ENCODE measurements at regions not wholly inside any gene's neighbourhood (a gene's known extent, or its start where the extent isn't known, plus 50 kb on each side); places are given as distances from the start of the nearest gene placed in this dataset.
"Not testable (repeated sequence)": the region's sequence is repeated elsewhere in the genome, so short reads cannot be mapped to it uniquely, and the experiment has no call there.

GRCh38 chr7:131861620-131862346, 305.4 kb upstream of the PODXL start:
- DNase-seq (ENCODE audit: low read depth in 2 of 2) = no peak

DNA sequence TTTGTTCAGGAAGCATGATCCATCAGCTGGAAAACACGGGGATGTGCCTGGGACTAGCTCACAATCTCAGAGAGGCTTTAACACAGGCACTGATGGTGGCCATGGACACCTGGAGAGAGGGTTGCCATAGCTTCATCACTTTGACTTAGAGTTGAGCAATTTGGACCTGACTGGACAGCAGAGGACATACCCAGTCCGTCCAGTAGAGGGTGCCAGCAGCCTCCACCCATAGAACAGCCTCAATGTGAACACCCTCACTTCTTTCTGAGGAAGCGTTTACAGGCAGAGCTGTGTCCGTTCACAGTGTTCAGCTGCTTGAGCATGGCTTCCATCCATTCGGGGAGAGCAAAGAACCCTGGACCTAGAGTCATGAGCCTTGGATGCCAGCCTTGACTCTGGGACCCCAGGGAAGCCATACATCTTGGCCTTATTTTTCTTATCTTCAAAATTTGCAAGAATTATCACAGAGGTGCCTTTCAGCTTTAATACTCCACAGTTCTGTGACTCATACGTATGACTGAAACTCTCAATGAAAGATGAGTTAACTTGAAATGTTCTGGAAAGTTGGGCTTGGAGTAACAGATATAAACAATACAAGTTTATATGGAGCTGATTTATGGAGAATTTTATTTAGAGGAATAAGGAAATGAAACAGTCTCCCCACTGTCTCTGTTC, 302.9 kb upstream of the PODXL start:
- peak; percentile 8 to 19 for DNase-seq (ENCODE audit: low read depth in 2 of 2)

GRCh38 chr7:131858611-131859010, 302.2 kb upstream of the PODXL start:
- DNase-seq (ENCODE audit: low read depth in 2 of 2) = no peak

DNA sequence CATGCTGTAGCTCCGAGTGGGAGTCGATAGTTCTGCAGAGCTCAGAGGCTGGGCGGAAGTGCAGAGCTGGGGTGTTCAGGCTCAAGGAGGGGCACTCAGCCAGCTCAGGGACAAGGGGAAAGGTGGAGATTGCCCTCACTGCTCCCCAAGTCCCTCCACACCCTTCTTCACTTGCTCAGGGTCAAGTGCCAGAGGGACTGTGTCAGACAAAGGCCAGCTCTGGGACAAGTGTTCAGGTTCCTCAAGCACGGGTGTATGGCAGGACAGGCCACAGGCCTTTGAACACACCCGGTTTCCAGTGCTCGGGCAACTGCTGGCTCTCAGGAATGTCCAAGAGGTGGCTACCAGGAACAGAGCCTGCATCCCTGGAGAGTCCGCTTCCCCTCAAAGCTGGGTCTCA, 293.0 kb upstream of the PODXL start:
- DNase-seq (ENCODE audit: low read depth in 2 of 2) = no peak

GRCh38 chr7:131848033-131848432, 291.6 kb upstream of the PODXL start:
- no peak for DNase-seq (ENCODE audit: low read depth in 2 of 2)

DNA sequence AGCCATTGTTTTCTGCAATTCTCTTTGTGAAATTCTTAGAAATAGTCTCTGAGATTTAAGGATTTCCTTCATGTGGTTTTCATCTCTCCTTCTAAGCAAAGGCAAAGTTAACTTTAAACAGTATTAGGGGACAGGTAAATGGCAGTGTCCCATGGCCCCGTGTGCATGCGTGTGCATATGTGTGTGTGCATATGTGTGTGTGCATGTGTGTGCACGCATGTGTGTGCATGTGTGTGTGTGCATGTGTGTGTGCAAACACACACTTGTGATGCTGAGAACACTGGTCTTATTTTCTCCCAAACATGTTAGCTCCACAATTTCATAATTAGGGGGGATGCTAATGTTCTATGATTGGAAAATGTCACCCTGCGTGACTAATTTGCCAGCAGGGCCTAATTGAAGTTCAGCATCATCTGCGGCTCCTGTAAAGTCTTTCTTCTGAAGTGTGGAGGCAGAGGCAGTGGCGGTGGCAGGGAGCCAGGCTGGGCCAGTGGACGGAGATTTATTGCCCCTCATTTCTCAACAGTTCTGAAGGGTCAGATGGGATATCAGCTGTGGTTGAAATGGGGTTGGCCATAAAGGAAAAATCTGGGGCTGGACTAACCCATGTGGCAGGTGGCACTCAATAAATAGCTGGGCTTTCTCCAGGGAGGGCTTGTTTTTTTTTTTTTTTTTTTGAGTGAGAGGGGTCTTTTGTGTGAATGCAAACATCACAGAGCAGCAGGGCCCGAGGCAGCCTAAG, 289.3 kb upstream of the PODXL start:
- DNase-seq (ENCODE audit: low read depth in 2 of 2) = no peak

DNA sequence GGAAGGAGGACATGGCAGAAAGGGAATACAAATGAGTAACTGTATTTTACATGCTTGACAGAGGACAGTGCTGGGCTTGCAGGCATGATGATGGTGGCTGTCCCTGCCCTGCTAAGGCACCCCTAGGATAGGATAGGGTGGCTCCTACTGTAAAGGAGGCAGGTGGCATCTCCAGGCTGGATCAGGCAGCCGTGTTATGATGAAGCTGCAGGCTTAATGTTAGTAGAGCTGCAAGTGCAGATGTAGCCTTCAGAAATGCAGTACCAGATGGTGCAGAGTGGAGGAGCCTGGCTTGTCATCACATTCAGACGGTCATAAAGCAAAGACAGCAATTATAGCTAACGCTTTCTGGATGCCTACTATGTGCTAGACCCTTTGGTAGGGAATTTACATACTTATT, 287.9 kb upstream of the PODXL start:
- DNase-seq (ENCODE audit: low read depth in 2 of 2) = no peak

GRCh38 chr7:131843898-131844331, 287.5 kb upstream of the PODXL start:
- no peak for DNase-seq (ENCODE audit: low read depth in 2 of 2)

- no peak for DNase-seq (ENCODE audit: low read depth in 2 of 2)
Observed at GRCh38 chr7:131839967-131840690, 283.7 kb upstream of the PODXL start.

GRCh38 chr7:131836733-131837132, 280.3 kb upstream of the PODXL start:
- no peak for DNase-seq (ENCODE audit: low read depth in 2 of 2)

- DNase-seq (ENCODE audit: low read depth in 2 of 2) = no peak
Observed at GRCh38 chr7:131835141-131835540, 278.7 kb upstream of the PODXL start.

DNA sequence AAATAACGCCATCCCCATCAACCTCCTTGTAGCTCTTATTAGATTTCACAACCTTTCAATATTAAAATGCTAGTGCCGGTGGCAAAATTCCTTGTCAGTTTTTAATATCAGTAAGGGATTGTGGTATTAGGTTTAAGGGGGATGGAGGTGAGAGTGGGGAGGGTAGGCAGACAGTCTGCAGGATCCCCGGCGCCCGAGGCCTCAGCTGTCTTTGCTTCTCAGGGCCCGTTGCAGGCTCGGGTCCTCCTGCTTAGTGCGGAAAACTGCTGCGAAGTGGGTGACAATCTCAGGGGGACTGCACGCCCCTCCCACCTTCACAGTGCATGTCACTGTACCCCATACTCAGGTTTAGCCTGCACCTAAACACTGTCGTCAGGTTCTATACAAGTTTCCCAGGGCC, 274.3 kb upstream of the PODXL start:
- DNase-seq (ENCODE audit: low read depth in 2 of 2) = no peak

DNA sequence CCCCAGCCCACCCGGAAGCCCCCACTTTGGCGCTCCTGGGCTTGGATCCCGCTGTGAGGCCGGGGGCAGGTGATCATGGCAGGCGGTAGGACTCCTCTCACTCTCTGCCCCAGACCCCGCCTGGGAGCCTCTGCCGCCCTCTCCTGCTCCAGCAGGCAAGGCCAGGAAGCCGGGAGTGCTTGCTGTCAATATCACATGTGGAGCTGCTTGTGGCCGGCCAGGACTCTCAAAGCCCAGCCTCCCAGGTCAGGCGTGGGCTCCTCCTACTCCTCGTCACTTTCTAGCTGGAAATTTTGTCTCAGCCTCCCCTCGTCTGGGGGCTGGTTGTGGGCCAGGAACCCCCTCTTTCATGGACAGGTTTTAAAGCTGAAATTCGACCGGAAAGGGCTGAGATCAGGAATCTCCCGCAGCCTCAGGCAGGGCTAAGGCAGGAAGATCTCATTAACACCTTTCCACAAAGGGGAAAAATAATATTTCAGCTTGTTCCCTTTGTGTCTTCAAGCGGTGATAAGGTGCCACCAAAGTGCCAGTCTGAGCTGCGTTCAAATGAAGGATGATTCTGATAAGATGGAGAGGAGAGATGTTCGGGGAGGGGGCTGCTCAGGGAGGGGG, 273.6 kb upstream of the PODXL start:
- no peak for DNase-seq (ENCODE audit: low read depth in 2 of 2)

DNA sequence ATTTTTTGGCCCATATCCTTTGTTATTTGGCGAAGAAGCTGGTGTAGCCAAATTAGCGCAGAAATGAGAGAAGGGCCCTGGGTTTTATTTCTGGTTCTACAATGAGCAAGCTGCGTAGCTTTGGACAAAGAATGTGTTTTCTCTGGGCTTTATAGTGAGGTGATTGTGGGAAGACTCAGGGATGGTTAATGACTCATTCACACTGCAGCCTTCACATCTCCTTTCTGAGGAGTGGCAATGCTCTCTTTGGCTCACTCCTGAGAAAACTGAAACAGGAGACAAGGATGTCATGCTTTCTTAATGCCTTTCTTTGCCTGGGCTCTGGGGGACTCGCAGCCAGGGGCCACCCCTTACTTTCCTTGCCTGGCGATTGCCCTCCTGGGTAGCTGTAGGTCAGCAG, 271.0 kb upstream of the PODXL start:
- DNase-seq (ENCODE audit: low read depth in 2 of 2) = no peak

- no peak for DNase-seq (ENCODE audit: low read depth in 2 of 2)
Observed at GRCh38 chr7:131826960-131827359, 270.5 kb upstream of the PODXL start.

DNA sequence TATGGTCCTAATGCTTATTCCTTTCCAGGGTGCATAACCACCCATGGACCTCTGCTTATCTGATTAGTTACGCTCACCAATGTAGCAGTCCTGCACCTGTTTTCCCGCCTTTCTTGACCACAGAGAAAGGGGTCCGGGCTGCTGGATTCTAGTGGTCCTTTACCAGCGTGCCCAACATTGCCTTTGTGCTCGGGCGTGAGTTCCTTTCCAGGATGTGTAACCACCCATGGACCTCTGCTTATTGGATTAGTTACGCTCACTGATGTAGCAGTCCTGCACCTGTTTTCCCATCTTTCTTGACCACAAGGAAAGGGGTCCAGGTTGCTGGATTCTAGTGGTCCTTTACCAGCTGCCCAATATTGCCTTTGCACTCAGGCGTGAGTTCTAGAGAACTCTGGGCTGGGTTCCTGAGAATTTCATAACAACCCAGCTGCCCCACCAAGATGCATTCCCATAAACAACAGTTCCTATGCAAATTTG, 267.6 kb upstream of the PODXL start:
- DNase-seq (ENCODE audit: low read depth in 2 of 2) = not testable (repeated sequence)

DNA sequence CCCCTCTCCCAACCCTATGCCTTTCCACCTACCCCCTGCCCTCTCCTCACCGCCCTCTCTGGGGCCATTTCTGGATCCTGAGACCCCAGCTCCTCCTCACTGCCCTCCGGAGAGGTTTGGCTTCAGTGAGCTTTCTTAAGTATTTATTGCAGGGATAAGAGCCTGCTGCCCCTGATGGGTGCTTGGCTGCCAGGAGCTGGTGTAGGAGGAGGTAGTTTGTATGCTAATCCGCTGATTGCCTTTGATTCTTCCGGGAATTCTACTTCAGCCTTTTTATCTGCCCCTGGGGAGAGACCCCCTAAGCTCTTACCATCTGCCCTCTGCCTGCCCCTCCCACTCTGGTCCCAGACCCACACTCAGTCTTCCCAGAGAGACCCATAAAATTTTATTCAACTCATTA, 263.5 kb upstream of the PODXL start:
- no peak for DNase-seq (ENCODE audit: low read depth in 2 of 2)

- DNase-seq (ENCODE audit: low read depth in 2 of 2) = no peak
Observed at GRCh38 chr7:131816391-131817007, 260.1 kb upstream of the PODXL start.

- DNase-seq (ENCODE audit: low read depth in 2 of 2) = no peak
Observed at GRCh38 chr7:131808736-131809135, 252.3 kb upstream of the PODXL start.

DNA sequence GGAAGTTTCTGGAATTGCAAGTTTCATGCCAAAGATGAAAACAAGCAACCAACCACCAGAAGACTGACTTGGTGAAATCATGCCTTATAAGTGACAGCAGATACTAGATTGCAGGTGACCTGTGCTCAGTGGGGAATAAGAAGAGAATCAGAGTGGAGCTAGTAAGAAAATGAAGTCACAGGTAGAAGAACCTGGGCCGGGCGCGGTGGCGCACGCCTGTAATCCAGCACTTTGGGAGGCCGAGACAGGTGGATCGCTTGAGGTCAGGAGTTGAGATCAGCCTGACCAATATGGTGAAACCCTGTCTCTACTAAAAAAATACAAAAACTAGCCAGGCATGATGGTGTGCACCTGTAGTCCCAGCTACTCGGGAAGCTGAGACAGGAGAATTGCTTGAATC, 251.7 kb upstream of the PODXL start:
- DNase-seq (ENCODE audit: low read depth in 2 of 2) = not testable (repeated sequence)

DNA sequence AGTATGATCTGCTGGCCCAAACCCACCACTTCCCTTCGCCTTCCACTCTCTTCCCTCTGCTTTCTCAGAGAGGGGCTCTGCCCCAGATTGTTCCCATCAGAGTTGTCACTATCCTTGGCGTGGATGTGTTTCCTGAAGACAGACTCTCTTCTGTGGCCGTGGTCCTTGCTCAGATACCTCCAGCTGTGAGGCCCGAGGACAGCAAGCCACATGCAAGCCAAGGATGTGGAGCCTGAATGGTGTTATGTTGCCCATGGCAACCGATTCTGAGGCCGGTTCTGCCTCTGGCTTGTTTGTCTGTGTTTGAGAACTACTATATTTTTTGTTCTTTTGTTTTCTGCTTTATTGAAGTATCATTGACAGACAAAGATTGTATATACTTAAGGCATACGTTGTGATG, 247.4 kb upstream of the PODXL start:
- DNase-seq (ENCODE audit: low read depth in 2 of 2) = no peak

All from stimulated activated CD8-positive, alpha-beta memory T cell treated with anti-CD3 and anti-CD28 coated beads, Interleukin-15, amount 100 ng/mL, for 48 hours (primary cell).